HG02884 (cell line): ENCODE measurements at regions not wholly inside any gene's neighbourhood (a gene's known extent, or its start where the extent isn't known, plus 50 kb on each side); places are given as distances from the start of the nearest gene placed in this dataset.

Experiments
- ATAC-seq: cut with Tn5 transposase; IDR thresholded peaks from one replicate; pipeline ENCODE4 v1.9.1; 2021; ENCODE audit warnings: mild to moderate bottlenecking, moderate library complexity; ENCODE audit not compliant: unreplicated experiment

DNA sequence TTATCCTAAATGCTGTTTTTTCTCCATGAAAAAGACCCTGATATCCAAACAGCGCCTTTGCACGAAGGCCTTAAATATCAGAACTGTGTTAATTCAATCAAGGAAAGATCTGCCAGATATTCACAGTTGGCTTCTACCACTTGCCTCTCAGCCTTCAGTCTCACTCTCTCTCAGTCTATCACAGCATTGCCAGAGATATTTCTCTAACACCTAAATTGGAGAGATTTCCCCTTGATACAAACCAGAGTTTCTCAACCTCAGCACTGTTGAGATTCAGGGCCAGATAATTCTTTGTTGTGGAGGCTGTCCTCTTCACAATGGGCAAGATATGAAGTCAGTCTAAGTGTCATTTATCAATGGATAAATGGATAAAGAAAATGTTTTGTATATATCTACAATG, 454.1 kb upstream of the MAF start:
- ATAC-seq, result no peak

DNA sequence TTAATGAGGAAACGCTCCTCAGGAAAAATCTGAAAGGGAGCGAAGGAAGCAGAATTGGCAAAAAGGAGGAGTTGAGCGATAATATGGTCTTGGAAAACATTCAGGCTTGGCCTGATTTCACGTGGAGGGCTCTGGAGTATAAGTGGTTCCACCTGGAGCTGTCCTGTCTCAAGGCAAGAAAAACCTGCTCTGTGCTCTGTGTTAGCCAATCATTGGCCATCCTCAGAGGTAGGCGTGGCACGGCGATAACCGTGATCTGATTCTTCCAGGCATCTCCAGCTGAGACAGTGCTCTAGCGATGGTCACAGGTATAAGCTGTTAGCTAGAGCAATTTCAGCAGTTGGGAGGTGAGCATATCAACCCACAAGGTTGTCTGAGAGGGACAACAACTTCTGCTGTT, 450.5 kb upstream of the MAF start:
- ATAC-seq, result no peak

DNA sequence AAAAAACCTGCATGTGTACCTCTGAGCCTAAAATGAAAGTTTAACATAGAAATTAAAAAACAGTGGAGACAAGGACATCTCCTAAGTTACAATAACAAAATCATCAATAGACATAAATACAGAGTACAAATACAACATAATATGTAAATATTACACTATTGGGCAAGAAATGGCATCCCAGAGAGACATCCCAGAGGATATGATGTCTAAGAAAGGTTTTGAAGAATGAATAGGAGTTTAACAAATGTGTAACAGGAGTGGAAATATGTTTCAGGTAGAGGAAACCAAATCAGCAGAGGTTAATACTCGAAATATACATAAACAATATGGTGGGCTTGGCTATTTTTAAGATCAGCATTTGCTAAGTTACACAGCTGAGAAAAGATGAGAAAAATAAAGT, 447.7 kb upstream of the MAF start:
- ATAC-seq, result no peak

DNA sequence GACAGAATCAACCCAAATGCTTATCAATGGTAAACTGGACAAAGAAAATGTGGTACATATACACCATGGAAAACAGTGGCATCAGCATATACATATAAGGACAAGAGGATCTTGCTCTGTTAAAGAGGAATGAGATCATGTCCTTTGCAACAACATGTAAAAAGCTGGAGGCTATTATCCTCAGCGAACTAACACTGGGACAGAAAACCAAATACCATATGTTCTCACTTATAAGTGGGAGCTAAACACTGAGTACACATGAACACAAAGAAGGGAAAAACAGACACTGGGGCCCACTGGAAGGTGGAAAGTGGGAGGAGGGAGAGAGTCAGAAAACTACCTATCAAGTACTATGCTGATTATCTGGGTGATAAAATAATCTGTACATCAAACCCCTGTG, 447.3 kb upstream of the MAF start:
- no peak for ATAC-seq

DNA sequence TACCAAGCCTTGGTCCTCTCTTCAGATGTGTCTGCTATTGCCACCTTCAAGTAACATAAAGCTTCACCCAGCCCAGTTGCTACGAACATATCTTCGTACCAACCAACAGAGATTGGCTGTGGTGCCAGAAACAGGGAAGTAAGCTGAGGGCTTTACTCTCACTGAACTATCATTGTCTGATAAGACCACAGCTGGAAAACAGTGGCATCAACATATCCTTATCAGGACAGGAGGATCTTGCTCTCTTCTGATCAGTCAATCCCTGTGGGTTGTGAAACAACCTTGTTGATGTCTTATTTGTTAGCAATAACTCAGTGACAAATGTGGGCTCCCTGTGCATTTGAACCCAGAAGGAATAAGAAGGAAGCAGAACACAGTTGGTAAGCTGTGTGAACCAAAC, 446.3 kb upstream of the MAF start:
- ATAC-seq, result no peak

DNA sequence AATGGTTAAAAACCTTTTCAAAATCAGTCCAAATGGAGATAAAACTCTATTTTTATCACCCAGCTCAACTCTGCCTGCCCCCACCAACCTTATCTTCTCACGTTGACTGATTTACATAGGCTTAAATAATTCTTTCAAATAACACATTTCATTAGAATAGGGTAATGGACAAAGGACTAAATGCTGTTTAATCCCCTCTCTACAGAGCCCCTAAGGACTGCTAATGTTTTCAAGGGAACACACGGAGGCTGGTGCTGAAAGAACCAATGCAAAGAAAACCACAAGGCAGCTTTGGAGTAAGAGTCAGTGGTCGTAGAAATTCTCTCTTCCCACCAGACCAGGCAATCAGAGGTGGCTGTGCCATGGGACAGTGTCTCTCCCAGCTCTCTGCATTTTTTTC, 445.7 kb upstream of the MAF start:
- no peak for ATAC-seq

DNA sequence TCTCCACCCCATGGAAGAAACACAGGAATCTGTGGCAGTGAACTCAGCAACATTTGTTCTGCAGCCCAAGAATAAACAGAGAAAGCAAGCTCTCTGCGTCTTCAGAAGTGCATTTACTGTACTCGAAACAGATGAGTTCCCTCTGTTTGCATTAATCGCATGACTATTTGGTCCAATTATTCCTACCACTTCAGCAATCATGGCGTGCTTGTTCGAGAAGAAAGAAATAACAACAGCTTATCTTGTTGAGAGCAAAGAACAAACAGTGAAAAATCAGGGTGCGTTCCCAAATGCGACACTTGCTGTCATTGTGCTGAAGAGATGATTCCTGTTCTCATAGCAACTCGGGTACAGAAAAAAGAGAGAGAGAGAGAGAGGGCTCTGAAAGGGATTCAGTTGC, 445.3 kb upstream of the MAF start:
- ATAC-seq, result no peak

DNA sequence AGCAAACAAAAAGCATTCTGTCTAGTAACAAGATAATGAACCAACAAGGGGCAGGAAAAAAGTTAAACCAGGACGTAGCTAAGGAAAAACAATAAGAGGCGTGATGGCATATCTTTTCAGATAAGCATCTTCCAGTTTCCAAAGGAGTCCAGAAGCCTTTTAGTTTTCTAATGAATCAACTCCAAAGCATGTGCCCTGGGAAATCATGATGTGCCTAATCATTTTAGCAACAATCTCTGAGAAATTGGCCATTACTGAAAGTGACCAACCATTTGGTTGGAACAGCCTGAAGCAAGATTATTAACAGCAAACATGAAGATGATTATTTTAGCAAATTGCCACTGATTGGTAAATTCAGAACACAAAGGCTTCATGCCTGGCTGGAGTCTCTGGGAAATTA, 440.9 kb upstream of the MAF start:
- ATAC-seq, result no peak

DNA sequence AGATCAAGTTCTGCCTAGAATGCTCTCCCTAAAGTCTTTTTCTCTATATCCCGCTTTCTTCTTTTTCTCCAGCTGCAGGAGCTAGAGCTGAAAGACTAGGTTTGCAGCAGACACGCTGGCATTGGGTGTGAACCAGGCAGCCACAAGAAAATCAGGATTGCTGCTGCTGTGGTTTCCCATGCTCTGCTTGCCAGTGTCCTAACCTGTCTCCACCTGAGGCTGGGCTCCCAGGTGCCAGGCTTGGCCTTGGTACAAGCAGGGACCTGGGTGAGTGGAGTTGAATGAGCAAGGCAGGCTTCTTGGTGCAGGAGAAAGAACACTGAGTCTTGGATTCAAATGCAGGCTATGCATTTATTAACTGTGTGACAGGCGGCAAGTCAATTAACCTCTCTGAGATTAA, 440.3 kb upstream of the MAF start:
- ATAC-seq, result no peak

DNA sequence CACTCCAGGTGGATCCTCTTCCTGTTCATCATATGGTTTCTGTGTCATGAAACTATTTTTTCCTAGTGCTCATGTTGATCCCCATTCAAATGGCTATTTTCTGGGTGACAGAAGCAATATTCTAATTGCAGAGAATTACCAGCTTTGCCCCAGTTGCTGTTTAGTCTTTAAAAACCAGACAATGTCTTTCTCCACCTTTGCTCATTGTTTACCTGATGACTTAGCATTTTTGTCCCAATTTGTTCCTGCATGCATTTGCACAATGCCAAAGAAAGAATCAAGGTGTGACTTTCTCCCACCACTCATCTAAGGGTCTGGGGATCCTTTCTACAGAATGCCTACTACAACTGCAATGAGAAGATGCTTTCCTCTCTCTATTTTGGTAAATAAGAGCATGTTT, 439.9 kb upstream of the MAF start:
- ATAC-seq, result no peak

DNA sequence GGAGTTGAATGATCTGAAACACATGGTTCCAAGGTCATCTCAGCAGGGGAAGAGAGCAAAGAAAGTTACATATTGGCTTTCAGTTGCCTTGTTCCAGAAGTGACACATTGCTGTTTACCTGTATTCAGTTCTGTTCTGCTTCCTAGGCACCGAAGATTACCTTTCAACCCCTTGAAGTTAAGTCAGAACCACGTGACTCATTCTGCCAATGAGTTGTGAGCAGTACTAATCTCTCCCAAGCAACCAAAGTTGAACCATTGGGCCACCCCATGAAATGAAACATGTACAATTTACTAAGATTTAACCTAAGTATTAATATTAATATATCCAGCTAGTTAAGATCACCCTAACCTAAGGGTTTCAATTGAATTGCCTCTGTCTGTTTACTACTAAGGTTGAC, 439.2 kb upstream of the MAF start:
- ATAC-seq, result no peak

DNA sequence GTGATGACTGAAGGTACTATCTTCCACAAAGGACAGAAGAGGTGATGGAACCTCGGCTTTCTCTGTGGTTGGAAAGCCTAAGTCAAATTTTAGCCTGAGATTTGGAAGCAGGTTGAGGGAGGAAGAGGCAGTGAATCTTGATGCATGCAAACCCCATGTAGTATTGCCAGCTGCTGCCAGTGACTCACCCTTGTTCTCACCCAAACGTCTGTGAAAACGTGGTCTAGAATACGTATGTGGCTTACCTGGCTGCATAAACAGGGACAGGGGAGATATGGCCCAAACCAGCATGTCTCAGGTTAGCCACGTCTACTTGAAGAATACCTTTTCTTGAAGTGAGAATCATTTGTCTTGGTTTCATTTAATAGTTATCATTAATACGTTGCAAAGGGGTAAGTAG, 438.0 kb upstream of the MAF start:
- ATAC-seq, result no peak

DNA sequence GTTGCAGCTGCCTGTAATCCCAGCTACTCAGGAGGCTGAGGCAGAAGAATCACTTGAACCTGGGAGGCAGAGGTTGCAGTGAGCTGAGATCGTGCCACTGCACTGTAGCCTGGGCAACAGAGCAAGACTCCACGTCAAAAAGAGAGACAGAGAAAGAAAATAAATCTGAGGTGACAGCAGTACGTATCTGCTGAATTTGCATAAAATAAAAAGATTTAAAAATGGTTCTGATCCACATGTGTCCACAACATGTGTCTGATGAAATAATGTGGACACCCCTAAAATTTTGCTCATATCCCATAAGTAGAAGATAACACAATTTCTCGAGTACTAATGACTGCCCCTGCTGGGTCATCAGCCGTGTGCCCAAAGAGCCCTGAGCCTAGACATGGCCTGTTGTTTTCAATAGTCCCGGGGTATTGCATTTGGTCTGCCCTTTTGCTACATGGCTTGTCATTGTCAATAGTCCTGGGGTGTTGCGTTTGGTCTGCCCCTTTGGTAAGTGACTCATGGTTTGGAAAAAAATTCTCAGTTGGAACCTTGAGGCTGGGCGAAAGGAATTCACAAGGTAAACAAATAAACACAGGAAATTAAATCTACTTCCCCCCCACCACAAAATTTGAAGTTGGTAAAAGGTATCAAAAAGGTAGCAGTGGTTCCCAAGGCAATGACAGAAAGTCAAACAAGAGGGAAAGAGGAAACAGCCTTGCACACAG, 434.6 kb upstream of the MAF start:
- ATAC-seq, result no peak

DNA sequence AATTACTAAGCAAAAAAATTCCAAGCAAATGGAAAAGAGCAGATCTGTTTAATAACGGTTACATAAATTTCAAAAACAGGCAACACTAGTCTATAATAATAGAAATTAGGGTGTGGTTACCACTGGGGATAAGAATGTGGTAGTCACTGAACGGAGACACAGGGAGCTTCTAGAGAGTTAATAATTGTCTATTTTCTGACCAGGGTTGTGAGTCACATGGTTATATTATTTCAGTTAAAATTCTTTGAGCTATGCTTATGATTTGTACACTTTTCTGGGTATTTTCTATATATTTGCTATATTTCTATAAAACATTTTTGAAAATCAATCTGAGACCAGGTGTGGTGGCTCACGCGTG, 433.9 kb upstream of the MAF start:
- ATAC-seq, result no peak

DNA sequence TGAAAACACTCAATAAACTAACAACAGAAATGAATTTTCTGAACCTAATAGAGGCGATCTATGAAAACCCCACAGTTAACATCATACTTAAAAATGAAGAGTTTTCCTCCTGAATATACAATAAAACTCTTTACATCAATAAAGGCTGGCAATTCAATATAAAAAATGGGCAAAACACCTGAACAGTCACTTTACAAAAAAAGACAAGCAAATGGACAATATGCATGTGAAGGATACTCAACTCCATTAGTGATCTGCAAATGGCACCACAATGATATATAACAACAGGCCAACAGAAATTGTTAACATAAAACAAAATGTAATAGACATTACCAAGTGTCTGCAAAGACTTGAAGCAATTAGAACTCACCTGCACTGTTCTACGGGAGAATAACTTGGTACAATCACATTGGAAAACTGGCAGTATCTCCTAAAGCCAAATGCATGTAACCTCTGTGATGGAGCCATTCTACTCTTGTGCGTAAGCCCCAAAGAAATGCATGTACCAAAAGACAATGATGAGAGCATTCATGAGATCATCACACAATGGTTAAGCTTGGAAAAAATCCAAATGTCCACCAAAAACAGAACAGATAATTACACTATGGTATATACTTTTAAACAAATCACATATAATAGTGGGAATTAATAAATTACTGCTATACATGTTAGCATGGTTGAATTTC, 433.4 kb upstream of the MAF start:
- no peak for ATAC-seq

DNA sequence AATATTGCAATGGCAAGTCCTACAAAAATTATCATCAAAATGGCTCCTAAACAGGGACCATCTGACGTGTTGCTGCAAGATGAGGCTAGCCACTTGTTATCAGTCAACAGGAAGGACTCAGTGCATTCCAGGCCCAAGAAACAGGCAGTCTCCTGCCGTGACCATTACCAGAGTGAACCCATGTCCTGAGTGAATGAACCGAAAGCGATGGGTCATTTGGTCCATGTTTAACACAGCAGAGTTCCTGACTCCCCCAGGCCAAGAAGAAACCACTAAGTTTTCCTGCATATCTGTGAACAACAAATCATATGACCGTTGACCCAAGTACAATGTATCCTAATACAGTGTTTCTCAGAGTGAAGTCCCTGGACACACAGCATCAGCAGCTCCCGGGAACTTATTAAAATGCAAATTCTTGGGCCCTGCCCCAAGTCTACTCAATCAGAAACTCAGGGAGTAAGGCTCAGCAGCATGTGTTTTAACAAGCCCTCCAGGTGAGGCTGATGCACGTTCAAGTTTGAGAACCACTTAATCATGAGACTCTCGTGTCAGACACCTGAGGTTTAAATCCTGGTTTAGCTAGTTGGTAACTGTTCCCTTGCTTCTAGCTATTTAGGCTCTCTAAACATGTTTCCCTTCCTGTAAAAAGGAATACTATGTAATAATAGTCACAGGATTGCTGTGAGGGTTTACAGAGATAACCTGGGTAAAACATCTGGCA, 429.4 kb upstream of the MAF start:
- no peak for ATAC-seq

DNA sequence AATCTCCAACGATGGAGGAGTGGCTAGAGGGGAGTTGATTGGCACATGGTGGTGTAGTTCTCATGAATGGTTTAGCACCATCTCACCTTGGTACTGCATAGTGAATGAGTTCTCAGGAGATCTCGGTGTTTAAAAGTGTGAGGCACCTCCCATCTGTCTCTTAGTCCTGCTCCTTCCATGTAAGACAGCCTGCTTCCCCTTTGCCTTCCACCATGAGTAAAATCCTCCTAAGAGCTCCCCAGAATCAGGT, 428.8 kb upstream of the MAF start:
- no peak for ATAC-seq

DNA sequence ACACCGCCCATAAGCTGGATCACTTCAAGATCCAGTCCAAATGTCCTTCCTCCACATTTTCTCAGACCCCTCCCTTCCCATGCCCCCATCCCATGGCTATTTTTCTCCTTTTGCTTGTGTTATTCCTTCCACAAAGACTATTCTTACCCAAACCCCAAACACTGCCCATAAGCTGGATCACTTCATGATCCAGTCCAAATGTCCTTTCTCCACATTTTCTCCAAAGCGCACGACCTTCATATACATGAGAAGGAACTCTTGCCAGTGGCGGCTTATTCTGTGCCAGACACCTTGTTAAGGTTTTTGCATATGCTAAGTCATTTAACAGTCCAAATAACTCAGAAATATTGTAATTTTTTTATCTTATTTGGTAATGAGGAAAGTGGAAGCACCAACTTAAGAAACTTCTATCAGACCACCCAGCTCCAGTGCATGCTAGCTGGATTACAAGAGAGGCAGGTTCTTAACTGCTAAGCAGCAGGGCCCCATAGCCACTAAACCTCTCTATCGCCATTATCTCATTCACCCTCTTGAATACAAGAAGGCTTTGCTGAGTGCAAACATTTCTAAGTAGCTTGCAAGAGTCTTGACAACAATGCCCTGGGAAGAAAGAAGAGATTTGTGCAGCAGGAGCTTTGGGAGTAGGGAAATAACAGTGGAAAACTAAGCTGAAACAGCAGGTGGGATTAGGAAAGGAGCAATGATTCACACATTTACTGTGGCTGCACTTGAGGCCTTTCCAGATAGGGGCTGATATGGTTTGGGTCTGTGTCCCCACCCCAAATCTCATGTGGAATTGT, 428.2 kb upstream of the MAF start:
- ATAC-seq, result no peak

DNA sequence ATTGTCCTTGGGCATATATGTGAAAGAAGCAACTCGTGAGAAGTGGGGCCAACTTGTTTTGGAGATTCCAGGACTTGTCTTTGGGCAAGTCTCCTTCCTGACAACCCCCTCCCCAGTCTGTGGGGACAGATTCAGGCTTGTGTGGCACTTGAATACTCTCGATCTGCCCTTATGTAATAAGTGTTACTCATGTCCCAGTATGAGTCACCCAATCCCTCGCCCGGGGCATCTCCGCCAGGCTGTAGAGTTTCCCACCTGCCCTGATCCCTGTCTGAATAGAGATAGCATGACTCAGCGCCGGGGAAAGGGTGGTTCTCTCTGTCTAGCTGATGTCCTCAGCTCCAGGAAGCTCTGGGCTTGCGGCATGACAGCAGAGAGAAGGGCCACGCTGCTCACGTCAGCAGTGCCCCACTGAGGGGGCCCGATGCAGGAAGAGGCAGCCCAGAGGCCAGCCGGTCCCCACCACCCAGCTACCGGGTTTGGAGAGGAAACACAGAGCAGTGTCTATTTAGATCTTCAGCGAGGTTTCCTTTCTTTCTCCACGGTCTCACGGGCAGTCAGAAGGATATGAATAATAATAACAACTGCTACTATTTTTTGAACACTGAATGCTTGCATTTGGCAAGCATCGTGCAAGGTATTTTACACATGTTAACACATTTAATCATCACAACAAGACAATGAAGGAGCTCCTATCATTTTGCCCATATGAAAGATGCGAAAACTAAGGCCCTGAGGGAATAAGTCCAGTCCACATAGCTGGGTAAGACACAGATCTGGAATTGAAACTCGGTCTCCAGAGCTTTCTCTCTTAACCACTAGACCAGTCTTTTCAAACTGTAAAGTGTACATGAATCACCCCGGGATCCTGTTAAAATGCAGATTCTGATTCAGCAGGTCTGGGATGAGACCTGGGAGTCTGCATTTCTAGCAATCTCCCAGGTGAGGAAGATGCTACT, 426.7 kb upstream of the MAF start:
- no peak for ATAC-seq

DNA sequence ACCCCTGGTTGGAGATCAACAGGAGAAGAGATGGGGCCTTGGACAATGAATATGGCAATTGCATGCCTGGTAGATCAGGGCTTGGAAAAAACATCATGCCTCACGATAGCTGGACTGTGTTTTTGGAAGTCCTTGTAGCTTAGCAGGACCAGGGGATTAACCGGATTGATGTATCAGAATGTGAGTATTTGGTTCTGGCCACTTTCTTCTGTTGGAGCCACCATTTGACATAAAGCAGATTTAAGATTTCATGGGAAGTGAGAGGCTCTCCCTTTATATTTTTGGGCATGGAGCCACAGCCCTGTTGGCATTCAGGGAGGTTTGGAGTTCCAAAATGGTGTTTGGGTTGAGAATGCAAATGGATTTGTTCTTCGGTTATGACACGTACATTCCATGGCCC, 424.7 kb upstream of the MAF start:
- ATAC-seq, result no peak

DNA sequence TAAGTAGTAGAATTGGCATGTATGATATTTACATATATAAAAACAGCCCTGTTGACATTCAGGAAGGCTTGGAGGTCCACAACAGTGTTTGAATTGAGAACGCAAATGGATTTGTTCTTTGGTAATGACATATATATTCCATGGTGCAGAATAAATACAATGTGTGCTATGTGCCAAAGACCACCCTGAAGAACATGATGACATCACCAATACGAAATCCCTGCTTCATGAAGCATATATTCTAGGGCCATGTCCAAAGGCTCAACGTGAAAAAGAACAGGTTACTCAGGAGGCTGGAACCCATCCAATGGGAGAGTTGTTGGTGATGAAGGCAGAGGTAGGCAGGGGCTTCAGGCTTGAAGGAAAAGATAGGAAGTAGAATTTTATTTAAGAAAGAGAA, 423.9 kb upstream of the MAF start:
- no peak for ATAC-seq
